ENCODE measurements at regions not wholly inside any gene's neighbourhood (a gene's known extent, or its start where the extent isn't known, plus 50 kb on each side); places are given as distances from the start of the nearest gene placed in this dataset.

GRCh38 chr1:60950224-60951063 is 131.9 kb upstream of the NFIA start:
- H3K4me1 ChIP-seq: no peaks in the 10 kb centered on the region
- H3K4me3 ChIP-seq: no peak overlapping the region
- peaks cover 0 to 3% (median 2%) of the 10 kb centered on the region in 4 donors for H3K9me3 ChIP-seq
- DNase-seq: no peak
- H3K27me3 ChIP-seq: no peaks in the 10 kb centered on the region
- H3K36me3 ChIP-seq: no peaks in the 10 kb centered on the region
- WGBS, 2 donors: 81 to 90% methylated on average over 9 of the region's 9 CpGs
- intact Hi-C loops (cut with DNase I): no loop called here
- TF ChIP-seq CTCF (IDR thresholded peaks at IDR 0.05) (no peak), POLR2AphosphoS5 (IDR thresholded peaks at IDR 0.05) (no peak), EP300 (IDR thresholded peaks at IDR 0.05) (no peak), POLR2A (IDR thresholded peaks at IDR 0.05) (no peak)
- H3K27ac ChIP-seq: no peak overlapping the region

GRCh38 chr1:60949826-60950197 is 132.5 kb upstream of the NFIA start:
- Histone ChIP-seq H3K4me3 (no peak overlapping the region), H3K27me3 (no peaks in the 10 kb centered on the region), H3K4me1 (no peaks in the 10 kb centered on the region), H3K9me3 (no peaks in the 10 kb centered on the region), H3K27ac (no peak overlapping the region), H3K36me3 (no peaks in the 10 kb centered on the region)
- DNase-seq: no peak
- intact Hi-C loops (cut with DNase I): no loop called here
- 91 to 94% methylated on average over 3 of the region's 3 CpGs for WGBS, 2 donors
- TF ChIP-seq EP300 (IDR thresholded peaks at IDR 0.05) (no peak), POLR2AphosphoS5 (IDR thresholded peaks at IDR 0.05) (no peak), POLR2A (IDR thresholded peaks at IDR 0.05) (no peak), CTCF (IDR thresholded peaks at IDR 0.05) (no peak)

GRCh38 chr1:60949154-60949825 is 133.1 kb upstream of the NFIA start:
- Histone ChIP-seq H3K4me1 (no peaks in the 10 kb centered on the region), H3K4me3 (no peak overlapping the region), H3K9me3 (no peaks in the 10 kb centered on the region), H3K36me3 (no peaks in the 10 kb centered on the region), H3K27me3 (no peaks in the 10 kb centered on the region), H3K27ac (no peak overlapping the region)
- DNase-seq: no peak
- no peak for TF ChIP-seq CTCF (IDR thresholded peaks at IDR 0.05)
- TF ChIP-seq EP300 (IDR thresholded peaks at IDR 0.05): no peak
- no peak for TF ChIP-seq POLR2A (IDR thresholded peaks at IDR 0.05)
- TF ChIP-seq POLR2AphosphoS5 (IDR thresholded peaks at IDR 0.05): no peak
- WGBS, 2 donors: 47 to 78% methylated on average over 5 of the region's 5 CpGs
- intact Hi-C loops (cut with DNase I): no loop called here

GRCh38 chr1:60948486-60948885 is 133.9 kb upstream of the NFIA start:
- intact Hi-C loops (cut with DNase I): no loop called here

More at GRCh38 chr1:60948486-60948885, 133.9 kb upstream of the NFIA start:
- Histone ChIP-seq H3K4me1 (no peaks in the 10 kb centered on the region), H3K27ac (no peak overlapping the region), H3K27me3 (no peaks in the 10 kb centered on the region), H3K36me3 (no peaks in the 10 kb centered on the region), H3K4me3 (no peak overlapping the region), H3K9me3 (no peaks in the 10 kb centered on the region)
- TF ChIP-seq EP300 (IDR thresholded peaks at IDR 0.05) (no peak), POLR2AphosphoS5 (IDR thresholded peaks at IDR 0.05) (no peak), CTCF (IDR thresholded peaks at IDR 0.05) (no peak), POLR2A (IDR thresholded peaks at IDR 0.05) (no peak)
- no peak for DNase-seq
- WGBS, 2 donors: 81 to 83% methylated on average over 1 of the region's 1 CpG
